Nephron (organoid): ENCODE measurements at regions not wholly inside any gene's neighbourhood (a gene's known extent, or its start where the extent isn't known, plus 50 kb on each side); places are given as distances from the start of the nearest gene placed in this dataset.

Experiments used
- H3K27ac Mint-ChIP-seq, 3 experiments: 2 replicates each; pipeline ENCODE4 v1.8.0; 2020; ENCODE audit warnings: mixed read lengths in 3 of 3, mild to moderate bottlenecking in 2 of 3, moderate library complexity in 1 of 3
- H3K27me3 Mint-ChIP-seq: 2 replicates; pipeline ENCODE4 v1.8.0; 2021; ENCODE audit warnings: low read depth, mild to moderate bottlenecking, moderate library complexity, mixed read lengths
- H3K36me3 Mint-ChIP-seq: 2 replicates; pipeline ENCODE4 v1.8.0; 2020; ENCODE audit warnings: low read depth, mixed read lengths
- H3K4me1 Mint-ChIP-seq: 2 replicates; pipeline ENCODE4 v1.8.0; 2020; ENCODE audit warnings: mixed read lengths
- H3K4me3 Mint-ChIP-seq, 3 experiments: 2 replicates each; pipeline ENCODE4 v1.8.0; 2020; ENCODE audit warnings: mild to moderate bottlenecking in 3 of 3, mixed read lengths in 3 of 3, moderate library complexity in 2 of 3
- H3K9me3 Mint-ChIP-seq: 2 replicates; pipeline ENCODE4 v1.8.0; 2020; ENCODE audit warnings: mixed read lengths
- TF ChIP-seq, protein P1 (sequence below), 3 experiments: fragments of 200-600 bp; sonication (generic); IDR thresholded peaks; one replicate each; pipeline ENCODE4 v1.5.0; 2021; ENCODE audit warnings: antibody characterized with exemption in 3 of 3; ENCODE audit not compliant: unreplicated experiment in 3 of 3

DNA sequence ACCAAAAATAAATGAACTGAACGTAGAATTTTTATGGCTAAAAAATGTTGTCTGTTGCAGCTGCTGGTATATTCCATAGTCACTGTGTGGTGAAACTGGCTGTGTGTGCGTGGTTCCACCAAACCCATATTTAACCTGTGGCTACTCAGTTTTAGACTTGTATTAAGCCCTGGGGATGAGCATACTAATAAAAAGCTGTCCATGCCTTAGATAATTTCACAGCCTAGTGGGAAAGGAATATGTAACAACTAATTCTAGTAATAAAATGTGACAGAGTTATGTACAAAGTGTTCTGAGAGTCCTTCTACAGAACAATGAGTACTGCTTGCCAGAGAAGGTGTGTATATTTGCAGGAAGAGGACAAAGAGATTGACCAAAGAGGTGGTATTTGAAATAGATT lies 125.5 kb downstream of the TMTC3 start:
- Mint-ChIP-seq H3K36me3 (no peaks in the 10 kb centered on the region), H3K9me3 (no peaks in the 10 kb centered on the region), H3K27me3 (no peaks in the 10 kb centered on the region), H3K4me3 (no peak overlapping the region), H3K4me1 (no peaks in the 10 kb centered on the region), H3K27ac (no peak overlapping the region)
- TF ChIP-seq, protein P1, sequence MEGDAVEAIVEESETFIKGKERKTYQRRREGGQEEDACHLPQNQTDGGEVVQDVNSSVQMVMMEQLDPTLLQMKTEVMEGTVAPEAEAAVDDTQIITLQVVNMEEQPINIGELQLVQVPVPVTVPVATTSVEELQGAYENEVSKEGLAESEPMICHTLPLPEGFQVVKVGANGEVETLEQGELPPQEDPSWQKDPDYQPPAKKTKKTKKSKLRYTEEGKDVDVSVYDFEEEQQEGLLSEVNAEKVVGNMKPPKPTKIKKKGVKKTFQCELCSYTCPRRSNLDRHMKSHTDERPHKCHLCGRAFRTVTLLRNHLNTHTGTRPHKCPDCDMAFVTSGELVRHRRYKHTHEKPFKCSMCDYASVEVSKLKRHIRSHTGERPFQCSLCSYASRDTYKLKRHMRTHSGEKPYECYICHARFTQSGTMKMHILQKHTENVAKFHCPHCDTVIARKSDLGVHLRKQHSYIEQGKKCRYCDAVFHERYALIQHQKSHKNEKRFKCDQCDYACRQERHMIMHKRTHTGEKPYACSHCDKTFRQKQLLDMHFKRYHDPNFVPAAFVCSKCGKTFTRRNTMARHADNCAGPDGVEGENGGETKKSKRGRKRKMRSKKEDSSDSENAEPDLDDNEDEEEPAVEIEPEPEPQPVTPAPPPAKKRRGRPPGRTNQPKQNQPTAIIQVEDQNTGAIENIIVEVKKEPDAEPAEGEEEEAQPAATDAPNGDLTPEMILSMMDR (IDR thresholded peaks at IDR 0.05; ENCODE audit: unreplicated experiment in 3 of 3): no peak

DNA sequence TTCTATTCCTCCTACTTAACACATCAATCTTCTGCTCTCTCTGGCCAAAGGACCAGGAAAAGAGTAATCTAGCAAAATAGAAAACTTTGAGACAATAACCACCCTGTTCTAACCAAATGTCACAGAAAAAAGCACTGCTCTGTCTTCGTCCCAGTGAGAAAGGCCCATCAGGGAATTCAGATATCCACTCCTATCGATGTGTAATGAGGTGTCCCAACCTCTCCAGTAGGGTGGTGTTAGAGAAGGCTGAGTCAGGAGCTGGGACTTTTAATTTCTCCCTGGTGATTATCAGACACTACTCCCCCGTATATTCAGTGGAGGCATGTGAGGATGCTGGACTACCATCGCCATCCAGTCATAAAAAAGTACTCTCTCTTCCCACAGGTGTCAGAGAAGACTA lies 130.3 kb downstream of the TMTC3 start:
- H3K4me3 Mint-ChIP-seq: no peak overlapping the region

GRCh38 chr12:88273450-88273849 lies 131.3 kb downstream of the TMTC3 start:
- TF ChIP-seq, protein P1 (IDR thresholded peaks at IDR 0.05; ENCODE audit: unreplicated experiment in 3 of 3): no peak
- Mint-ChIP-seq H3K4me1 (no peaks in the 10 kb centered on the region), H3K27ac (no peak overlapping the region), H3K27me3 (no peaks in the 10 kb centered on the region), H3K36me3 (no peaks in the 10 kb centered on the region), H3K9me3 (peaks cover 4% of the 10 kb centered on the region), H3K4me3 (no peak overlapping the region)

More for the DNA sequence above, 130.3 kb downstream of the TMTC3 start:
- peaks cover 4% of the 10 kb centered on the region for H3K9me3 Mint-ChIP-seq
- TF ChIP-seq, protein P1 (IDR thresholded peaks at IDR 0.05; ENCODE audit: unreplicated experiment in 3 of 3): no peak
- no peaks in the 10 kb centered on the region for H3K36me3 Mint-ChIP-seq
- no peak overlapping the region for H3K27ac Mint-ChIP-seq
- H3K4me1 Mint-ChIP-seq: no peaks in the 10 kb centered on the region
- no peaks in the 10 kb centered on the region for H3K27me3 Mint-ChIP-seq

DNA sequence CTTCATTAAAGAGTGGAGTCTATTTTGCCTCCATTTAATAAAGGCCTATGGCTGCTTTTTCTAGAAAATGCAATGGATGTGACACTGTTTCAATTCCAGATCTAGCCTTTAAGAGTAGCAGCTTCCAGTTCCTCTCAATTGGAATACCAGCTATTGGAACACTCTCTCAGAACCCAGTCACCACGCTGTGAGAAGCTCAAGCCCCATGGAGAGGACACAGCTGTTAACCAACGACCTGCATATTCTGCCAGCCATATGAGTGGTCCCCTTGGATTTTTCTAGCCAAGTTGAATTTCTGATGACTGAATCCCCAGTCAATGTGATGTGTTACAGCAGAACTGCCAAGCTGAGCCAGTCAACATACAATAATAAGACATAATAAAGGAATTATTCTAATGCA lies 131.8 kb downstream of the TMTC3 start:
- H3K4me1 Mint-ChIP-seq: no peaks in the 10 kb centered on the region
- no peaks in the 10 kb centered on the region for H3K36me3 Mint-ChIP-seq
- H3K9me3 Mint-ChIP-seq: peaks cover 4% of the 10 kb centered on the region
- H3K4me3 Mint-ChIP-seq: no peak overlapping the region
- no peak overlapping the region for H3K27ac Mint-ChIP-seq
- TF ChIP-seq, protein P1 (IDR thresholded peaks at IDR 0.05; ENCODE audit: unreplicated experiment in 3 of 3): no peak
- H3K27me3 Mint-ChIP-seq: no peaks in the 10 kb centered on the region

DNA sequence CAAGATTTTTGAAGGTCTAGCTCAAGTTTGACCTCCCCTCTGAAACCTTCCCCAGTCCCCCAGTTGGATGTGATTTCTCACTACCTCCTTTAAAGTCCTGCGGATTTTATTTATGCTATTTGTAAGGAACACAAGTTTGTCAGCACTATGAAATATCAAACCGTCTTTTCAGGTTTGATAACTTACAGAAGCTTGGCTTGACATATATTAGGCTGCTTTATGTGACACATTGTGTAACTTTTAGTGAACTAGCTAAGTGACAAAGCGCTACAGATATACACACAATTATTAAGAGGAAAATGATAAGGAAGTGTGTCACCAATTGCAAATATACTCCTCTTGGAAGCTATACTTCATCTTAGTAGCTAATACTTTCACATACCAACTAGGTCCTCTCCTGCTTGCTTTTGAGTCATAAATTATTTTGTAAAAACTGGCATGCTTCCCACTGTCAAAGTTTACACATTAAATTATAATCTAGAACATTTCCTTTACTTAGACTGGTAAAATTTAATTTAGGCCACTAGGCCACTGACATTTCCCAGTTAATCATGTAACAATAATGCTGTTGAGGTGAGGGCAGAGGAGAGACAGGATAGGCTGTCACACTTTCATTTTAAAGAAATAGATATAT lies 149.5 kb downstream of the TMTC3 start:
- TF ChIP-seq, protein P1 (IDR thresholded peaks at IDR 0.05; ENCODE audit: unreplicated experiment in 3 of 3): no peak
- Mint-ChIP-seq H3K4me3 (no peak overlapping the region), H3K9me3 (peaks cover 3% of the 10 kb centered on the region), H3K27ac (no peak overlapping the region), H3K27me3 (no peaks in the 10 kb centered on the region), H3K36me3 (no peaks in the 10 kb centered on the region), H3K4me1 (no peaks in the 10 kb centered on the region)

- no peak overlapping the region for H3K27ac Mint-ChIP-seq
- no peak overlapping the region for H3K4me3 Mint-ChIP-seq
- H3K9me3 Mint-ChIP-seq: peaks cover 3% of the 10 kb centered on the region
- no peaks in the 10 kb centered on the region for H3K27me3 Mint-ChIP-seq
- H3K36me3 Mint-ChIP-seq: no peaks in the 10 kb centered on the region
- no peaks in the 10 kb centered on the region for H3K4me1 Mint-ChIP-seq
- TF ChIP-seq, protein P1 (IDR thresholded peaks at IDR 0.05; ENCODE audit: unreplicated experiment in 3 of 3): no peak
These were observed 156.0 kb downstream of the TMTC3 start for GRCh38 chr12:88298014-88298682.
